Midbrain (tissue), 1 donor: ENCODE measurements at regions not wholly inside any gene's neighbourhood (a gene's known extent, or its start where the extent isn't known, plus 50 kb on each side); places are given as distances from the start of the nearest gene placed in this dataset.
"Not testable (repeated sequence)": the region's sequence is repeated elsewhere in the genome, so short reads cannot be mapped to it uniquely, and the experiment has no call there.

Experiments
- DNase-seq: peaks from one replicate; lab custom pipeline; 2025; lab: John Stamatoyannopoulos, UW

DNA sequence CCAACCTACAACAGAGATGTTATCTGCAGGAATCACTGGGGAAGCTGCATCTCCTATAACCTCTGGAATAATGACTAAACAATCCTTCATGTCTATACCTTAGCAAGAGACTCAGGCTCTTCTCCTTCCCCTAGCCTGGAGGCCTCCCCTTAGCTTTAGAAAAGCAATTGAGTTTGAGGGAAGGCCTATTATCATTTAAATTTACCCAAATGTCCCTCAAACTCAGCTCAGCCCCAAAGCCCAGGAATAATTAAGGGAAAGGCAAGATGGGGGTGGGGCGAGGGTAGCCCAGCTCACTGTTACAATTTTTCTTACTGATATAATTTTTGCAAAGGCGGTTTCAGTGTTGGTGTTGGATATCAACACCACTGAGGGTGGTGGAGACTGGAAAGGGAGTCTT is 151.4 kb upstream of the EEA1 start:
- DNase-seq, result no peak

DNA sequence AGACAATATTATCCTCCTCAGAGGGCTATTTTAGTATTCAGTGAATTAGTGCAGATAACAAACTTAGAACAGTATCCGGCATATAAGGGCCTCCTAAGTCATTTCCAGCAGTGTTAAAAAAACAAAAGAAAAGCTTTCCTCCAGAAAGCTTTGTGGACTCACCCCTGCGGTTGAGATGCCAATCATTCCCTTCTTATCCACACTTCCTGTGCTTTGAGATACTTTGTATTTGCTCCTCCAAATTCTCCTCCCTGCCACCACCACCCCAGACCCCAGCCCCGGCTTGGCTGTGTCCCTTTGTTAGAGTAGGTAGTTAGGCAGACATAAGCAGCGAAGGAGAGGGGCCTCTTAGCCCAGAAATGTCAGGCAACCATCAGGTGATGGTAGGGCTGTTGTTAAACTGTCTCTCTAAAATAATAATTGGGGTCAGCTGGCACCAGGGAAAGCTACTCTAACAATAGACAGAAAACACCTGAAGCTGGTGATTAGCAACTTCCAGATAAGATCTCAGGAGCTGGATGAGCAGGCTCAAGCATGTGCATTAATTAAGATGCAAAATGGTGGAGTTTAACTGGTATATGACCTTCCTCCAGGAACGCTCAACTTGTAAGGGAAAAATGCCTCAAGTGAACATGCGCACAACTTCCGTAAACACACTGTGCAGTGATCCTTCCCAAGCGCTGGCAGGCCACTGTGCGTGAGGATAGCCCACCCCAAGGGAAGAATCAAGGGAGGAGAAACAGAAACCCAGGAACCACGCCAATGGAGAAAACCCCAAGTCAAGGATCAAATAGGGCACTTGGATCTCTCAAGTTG is 152.1 kb upstream of the EEA1 start:
- DNase-seq, result no peak

GRCh38 chr12:93081810-93082165 is 152.7 kb upstream of the EEA1 start:
- no peak for DNase-seq

DNA sequence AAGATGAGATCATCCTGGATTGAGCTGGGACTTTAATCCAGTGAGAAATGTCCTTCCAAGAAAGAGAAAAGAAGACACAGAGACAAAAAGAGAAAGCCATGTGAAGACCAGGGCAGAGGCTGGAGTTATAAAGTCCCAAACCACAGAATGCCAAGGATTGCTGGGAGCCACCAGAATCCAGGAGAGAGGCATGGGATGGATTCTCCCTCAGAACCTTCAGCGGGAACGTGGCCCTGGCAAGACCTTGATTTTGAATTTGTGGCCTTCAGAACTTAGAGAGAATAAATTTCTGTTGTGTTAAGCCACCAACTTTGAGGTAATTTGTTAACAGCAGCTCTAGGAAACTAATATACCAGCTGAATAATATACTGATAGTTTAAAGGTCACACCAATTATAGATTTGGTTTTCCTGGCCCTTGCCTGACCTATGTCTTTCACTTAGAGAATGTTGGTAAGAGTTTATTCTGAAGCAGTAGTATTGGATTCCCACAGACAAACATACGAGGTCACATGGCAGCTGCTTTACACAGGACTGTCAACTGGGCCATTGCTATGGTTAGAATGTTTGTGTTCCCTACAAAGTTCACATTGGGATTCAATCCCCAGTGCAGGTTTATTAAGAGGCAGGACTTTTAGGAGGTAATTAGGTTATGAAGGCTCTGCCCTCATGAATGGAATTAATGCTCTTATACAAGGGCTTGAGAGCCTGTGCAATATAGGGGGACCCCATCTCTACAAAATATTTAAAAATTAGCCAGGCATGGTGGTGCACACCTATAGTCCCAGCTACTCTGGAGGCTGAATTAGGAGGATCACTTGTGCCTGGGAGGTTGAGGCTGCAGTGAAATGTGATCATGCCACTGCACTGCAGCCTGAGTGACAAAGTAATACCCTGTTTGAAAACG is 156.5 kb upstream of the EEA1 start:
- no peak for DNase-seq

DNA sequence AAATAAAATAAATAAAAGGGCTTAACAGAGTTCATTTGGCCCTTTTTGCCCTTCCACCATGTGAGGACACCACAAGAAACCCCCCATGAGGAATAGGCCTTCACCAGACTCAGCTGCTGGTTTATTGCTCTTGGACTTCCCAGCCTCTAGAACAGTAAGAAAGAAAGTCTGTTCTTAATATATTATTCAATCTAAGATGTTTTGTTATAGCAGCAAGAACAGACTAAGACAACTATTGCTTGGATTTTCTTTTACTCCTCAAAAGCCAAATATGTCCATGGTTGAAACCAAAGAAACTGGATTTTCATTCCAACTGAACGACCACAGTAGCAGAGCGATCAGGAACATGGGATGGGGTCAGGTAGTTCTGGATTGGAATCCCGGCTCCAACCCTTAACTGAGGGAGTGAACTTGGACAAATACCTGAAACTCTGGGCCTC is 157.2 kb upstream of the EEA1 start:
- DNase-seq, result no peak

DNA sequence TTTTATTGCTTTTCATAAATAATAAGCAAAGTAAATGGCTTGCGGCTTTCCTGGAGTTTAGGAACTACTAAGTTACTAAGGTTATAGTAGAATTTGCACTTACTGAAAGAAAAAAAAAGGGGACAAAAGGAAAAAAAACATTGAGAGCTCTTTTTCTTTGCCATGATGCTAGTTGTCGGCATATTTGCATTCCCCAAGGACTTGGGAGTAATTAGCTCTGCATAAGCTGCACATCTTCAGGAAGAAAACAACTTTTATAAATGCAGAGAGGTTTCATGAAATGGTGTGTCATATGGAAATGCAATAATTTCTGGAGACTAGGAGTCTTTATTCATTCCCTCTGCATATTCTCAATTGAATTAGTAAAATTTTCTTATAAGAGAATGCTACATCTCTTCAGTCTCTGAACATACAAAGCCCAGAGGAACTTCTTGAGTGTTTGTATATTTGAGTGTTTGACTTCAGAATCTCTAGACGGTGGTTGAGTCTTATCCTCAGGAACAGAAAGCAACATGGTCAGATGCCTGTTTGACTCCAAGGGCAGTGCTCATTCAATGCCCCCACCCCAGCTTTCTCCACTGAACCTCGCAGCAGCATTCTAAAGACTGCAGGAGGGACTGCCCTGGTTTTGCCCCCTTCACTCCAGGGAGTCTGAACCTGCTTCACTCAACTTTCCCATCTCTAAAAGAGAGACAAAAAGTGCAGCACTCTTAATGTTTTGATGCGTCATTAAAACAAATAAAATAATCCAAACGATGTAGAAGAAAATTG is 158.9 kb upstream of the EEA1 start:
- DNase-seq, result no peak

GRCh38 chr12:93089805-93090569 is 160.9 kb upstream of the EEA1 start:
- DNase-seq, result no peak

DNA sequence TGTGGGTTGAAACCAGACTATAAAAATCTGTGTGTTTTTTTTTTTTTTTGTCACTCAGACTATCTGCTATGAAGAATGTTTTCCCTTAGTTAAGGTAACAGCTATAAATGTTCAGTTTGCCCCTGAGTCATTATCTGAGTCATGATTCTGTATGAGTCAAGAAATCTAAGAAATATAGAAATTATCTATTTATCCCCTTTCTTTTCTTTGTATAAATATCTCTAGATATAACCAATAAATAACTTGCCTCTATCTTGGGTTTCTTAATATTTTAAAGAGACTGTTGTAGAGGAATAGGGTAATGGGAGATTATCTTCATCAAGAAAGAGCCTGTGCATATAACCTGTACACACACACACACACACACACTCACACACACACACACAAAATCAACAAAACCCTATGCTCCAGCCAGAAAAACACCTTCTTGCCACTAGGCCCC is 161.7 kb upstream of the EEA1 start:
- DNase-seq, result no peak

- DNase-seq, result no peak
These were observed 163.0 kb upstream of the EEA1 start for GRCh38 chr12:93091886-93092648.

- no peak for DNase-seq
These were observed 163.5 kb upstream of the EEA1 start for GRCh38 chr12:93092649-93092945.

DNA sequence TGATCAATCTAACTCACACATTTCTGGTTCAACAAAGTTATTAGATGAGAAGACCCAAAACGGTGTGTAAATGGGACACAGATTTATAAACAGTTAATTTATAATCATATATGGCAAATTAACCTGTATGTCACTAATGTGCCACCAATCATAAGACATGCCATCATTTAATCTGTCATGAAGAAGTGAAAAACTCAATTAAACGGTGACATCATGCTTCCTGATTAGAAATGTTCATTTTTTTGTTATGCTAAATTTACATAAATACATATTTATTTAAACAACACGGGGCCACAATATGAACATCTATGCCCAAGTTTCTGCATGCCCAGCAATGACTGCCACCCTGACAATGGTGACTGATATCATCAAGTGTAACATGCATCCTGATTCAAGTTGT is 164.1 kb upstream of the EEA1 start:
- no peak for DNase-seq

DNA sequence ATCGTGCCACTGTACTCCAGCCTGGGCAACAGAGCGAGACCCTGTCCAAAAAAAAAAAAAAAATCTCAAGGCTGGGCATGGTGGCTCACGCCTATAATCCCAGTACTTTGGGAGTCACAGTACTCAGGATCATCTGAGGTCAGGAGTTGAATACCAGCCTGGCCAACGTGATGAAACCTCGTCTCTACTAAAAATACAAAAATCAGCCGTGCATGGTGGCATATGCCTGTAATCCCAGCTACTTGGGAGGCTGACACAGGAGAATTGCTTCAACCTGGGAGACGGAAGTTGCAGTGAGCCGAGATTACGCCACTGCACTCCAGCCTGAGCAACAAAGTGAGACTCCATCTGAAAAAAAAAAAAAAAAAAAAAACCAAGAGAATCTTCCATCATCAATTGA is 165.1 kb upstream of the EEA1 start:
- not testable (repeated sequence) for DNase-seq

- DNase-seq, result no peak
These were observed 166.1 kb upstream of the EEA1 start for GRCh38 chr12:93094988-93095737.

DNA sequence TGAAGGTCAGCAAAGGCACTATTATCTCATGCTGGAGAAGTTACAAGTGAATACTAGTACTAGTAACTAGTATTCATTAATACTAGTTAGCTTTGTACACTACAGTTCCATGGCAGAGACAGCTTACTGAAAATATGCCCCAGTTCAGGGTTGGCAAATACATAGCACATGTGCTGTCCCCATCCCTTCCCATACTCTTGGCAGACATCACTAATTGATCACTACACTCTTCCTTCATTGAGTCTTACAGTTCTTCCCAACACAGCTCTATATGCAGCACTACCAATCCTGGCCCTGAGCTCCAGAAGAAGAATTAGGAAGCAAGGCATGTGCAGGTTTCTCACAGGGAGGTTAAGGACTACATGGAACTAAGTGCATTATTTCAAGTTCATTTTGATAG is 168.3 kb upstream of the EEA1 start:
- DNase-seq, result no peak

GRCh38 chr12:93098077-93098476 is 169.0 kb upstream of the EEA1 start:
- peak; percentile 16 for DNase-seq

GRCh38 chr12:93099792-93100191 is 170.7 kb upstream of the EEA1 start:
- DNase-seq, result no peak

DNA sequence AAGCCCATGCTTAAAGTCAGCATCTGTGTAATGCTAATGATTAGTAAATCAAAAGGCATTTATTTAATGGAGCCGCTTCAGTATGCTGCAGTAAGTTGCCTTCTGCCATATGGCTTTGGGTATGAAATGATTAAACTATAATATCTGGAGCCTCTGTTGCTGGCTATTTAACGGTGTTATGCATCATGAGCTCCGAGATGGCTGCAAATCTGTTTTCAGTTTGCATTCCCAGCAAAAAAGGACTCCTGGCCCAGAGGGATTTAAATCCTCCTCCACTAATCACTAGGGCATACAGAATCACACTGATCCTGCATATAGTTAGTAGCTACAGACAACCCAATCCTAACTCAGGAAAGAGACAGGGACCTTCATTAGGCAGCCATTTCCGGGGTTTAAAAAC is 171.5 kb upstream of the EEA1 start:
- no peak for DNase-seq

DNA sequence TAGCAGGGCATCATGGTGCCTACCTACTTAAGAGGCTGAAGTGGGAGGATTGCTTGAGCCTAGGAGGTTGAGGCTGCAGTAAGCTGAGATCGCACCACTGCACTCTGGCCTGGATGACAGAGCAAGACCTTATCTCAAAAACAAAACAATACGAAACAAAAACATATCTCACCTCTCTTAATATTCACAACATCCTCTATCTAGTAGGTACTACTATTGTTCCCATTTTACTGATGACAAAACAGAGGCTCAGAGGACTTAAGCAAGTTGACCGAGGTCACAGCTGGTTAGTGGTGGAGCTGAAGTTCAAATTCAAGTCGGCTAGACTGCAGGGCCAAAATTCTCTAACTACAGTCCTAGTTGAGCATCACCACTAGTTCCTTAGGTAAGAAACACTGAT is 172.3 kb upstream of the EEA1 start:
- DNase-seq, result no peak

GRCh38 chr12:93102312-93102711 is 173.2 kb upstream of the EEA1 start:
- DNase-seq, result no peak

DNA sequence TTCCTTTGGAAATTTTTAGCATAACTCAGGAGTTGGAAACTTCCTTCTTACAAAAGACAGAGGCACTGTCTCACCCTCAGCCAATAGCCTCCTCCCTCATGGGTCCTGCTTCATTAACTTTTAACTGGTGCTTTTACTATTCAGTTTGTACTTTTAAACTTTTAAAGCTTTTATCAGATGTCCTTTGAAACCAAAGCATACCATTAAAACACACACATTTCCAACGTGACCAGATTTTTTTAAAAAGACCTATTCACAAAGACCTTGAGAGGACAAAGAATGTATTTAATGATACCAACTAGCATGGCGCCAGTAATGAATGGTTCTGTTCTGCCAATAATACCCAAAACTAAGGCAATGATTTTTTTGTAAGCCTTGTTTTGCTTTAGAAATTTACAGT is 173.6 kb upstream of the EEA1 start:
- DNase-seq, result no peak
